Ovary (tissue), 3 donors: ENCODE measurements at regions not wholly inside any gene's neighbourhood (a gene's known extent, or its start where the extent isn't known, plus 50 kb on each side); places are given as distances from the start of the nearest gene placed in this dataset.

Source experiments
- CTCF ChIP-seq, 3 donors: fragments of 450-650 bp in 2 of 3; fragments of 200-600 bp in 1 of 3; IDR thresholded peaks; one replicate each; pipeline versions ENCODE4 v1.5.1 to v1.8.0; 2016 to 2022; ENCODE audit warnings: antibody characterized with exemption in 3 of 3, mild to moderate bottlenecking in 1 of 3
- POLR2A ChIP-seq: fragments of 450-650 bp; IDR thresholded peaks from one replicate; pipeline ENCODE4 v1.6.1; 2017; ENCODE audit warnings: antibody characterized with exemption, mild to moderate bottlenecking, moderate library complexity
- donor health status: DM: no; HTN: no; CAD: no.

DNA sequence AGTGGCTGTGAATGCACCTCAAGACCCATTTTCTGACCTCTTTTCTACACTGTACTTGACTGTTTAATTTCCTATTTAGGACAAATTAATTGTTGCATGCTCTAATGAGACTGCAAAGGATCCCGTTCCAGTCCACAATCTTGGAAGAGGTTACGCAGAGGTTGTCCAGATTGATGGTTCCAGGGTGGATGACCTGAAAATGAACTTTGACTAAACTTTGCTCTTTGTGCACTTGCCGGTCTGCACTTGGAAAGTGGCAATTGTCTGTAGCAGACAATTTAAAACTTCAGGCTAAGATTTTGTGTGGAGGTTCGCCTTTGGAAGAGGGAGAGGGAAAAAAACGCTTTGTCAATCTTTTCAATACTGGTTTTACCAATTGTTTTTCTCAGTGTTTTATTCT, 267.8 kb downstream of the TMEM161B start:
- TF ChIP-seq POLR2A (no peak), CTCF (IDR thresholded peaks at IDR 0.05) (no peak)
